ENCODE measurements at regions not wholly inside any gene's neighbourhood (a gene's known extent, or its start where the extent isn't known, plus 50 kb on each side); places are given as distances from the start of the nearest gene placed in this dataset.

DNA sequence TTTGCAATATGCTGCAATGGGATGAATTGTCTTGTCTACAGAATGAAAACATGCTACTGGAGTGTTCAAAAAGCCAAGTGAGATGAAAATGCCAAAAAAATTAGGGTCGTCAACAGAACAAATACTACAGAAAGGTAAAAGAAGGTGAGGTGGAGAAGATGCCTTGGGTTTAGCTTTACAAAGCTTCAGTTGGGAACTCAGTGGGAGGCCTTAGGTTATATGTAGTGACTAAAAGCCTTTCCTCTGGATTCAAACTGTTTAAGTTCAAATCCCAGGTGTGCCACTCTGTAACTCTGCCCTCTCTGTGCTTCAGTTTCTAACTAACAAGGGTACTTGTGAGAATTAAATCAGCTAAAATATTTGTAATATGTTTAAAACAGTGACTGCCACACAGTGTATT is 84.9 kb upstream of the PDE3A start:
- Histone ChIP-seq H3K4me3 (ENCODE audit: low read depth in 2 of 2, low read length in 2 of 2) (no peak overlapping the region), H3K36me3 (ENCODE audit: control insufficient read depth, insufficient read depth, low read length) (no peaks in the 10 kb centered on the region), H3K9me3 (ENCODE audit: control insufficient read depth, insufficient read depth, low read depth, low read length) (no peaks in the 10 kb centered on the region), H3K4me1 (ENCODE audit: control insufficient read depth, insufficient read depth, low read length) (no peaks in the 10 kb centered on the region), H3K27ac (ENCODE audit: low read length) (no peak overlapping the region), H3K27me3 (ENCODE audit: control insufficient read depth, insufficient read depth, low read length) (no peaks in the 10 kb centered on the region)
- BruUV-seq (replicated peaks), result no TSS peak
- no peak for DNase-seq (ENCODE audit: low read depth, low spot score)
- in situ Hi-C loops (cut with HindIII; ENCODE audit: low pct_unique_long_range_greater_than_20kb, low sequenced_read_pairs), result no loop called here
- POLR2A ChIA-PET, result no interaction called here
- TF ChIP-seq, protein P1, sequence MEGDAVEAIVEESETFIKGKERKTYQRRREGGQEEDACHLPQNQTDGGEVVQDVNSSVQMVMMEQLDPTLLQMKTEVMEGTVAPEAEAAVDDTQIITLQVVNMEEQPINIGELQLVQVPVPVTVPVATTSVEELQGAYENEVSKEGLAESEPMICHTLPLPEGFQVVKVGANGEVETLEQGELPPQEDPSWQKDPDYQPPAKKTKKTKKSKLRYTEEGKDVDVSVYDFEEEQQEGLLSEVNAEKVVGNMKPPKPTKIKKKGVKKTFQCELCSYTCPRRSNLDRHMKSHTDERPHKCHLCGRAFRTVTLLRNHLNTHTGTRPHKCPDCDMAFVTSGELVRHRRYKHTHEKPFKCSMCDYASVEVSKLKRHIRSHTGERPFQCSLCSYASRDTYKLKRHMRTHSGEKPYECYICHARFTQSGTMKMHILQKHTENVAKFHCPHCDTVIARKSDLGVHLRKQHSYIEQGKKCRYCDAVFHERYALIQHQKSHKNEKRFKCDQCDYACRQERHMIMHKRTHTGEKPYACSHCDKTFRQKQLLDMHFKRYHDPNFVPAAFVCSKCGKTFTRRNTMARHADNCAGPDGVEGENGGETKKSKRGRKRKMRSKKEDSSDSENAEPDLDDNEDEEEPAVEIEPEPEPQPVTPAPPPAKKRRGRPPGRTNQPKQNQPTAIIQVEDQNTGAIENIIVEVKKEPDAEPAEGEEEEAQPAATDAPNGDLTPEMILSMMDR (IDR thresholded peaks at IDR 0.05), result no peak
- no peak for TF ChIP-seq SIN3A (IDR thresholded peaks at IDR 0.05; ENCODE audit: borderline replicate concordance, insufficient read depth, low read depth, low read length)
- TF ChIP-seq POLR2AphosphoS5 (IDR thresholded peaks at IDR 0.05; ENCODE audit: low read depth, low read length), result no peak
- TF ChIP-seq TCF7L2 (IDR thresholded peaks at IDR 0.05; ENCODE audit: low read depth, low read length), result no peak
- TF ChIP-seq, protein P2, sequence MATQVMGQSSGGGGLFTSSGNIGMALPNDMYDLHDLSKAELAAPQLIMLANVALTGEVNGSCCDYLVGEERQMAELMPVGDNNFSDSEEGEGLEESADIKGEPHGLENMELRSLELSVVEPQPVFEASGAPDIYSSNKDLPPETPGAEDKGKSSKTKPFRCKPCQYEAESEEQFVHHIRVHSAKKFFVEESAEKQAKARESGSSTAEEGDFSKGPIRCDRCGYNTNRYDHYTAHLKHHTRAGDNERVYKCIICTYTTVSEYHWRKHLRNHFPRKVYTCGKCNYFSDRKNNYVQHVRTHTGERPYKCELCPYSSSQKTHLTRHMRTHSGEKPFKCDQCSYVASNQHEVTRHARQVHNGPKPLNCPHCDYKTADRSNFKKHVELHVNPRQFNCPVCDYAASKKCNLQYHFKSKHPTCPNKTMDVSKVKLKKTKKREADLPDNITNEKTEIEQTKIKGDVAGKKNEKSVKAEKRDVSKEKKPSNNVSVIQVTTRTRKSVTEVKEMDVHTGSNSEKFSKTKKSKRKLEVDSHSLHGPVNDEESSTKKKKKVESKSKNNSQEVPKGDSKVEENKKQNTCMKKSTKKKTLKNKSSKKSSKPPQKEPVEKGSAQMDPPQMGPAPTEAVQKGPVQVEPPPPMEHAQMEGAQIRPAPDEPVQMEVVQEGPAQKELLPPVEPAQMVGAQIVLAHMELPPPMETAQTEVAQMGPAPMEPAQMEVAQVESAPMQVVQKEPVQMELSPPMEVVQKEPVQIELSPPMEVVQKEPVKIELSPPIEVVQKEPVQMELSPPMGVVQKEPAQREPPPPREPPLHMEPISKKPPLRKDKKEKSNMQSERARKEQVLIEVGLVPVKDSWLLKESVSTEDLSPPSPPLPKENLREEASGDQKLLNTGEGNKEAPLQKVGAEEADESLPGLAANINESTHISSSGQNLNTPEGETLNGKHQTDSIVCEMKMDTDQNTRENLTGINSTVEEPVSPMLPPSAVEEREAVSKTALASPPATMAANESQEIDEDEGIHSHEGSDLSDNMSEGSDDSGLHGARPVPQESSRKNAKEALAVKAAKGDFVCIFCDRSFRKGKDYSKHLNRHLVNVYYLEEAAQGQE (IDR thresholded peaks at IDR 0.05; ENCODE audit: insufficient read depth in 1 of 2, low read depth in 2 of 2, low read length in 1 of 2), result no peak
- no peak for ATAC-seq
- intact Hi-C loops (cut with micrococcal nuclease; ENCODE audit: unreplicated experiment), result no loop called here
- CTCF ChIA-PET, result no interaction called here

DNA sequence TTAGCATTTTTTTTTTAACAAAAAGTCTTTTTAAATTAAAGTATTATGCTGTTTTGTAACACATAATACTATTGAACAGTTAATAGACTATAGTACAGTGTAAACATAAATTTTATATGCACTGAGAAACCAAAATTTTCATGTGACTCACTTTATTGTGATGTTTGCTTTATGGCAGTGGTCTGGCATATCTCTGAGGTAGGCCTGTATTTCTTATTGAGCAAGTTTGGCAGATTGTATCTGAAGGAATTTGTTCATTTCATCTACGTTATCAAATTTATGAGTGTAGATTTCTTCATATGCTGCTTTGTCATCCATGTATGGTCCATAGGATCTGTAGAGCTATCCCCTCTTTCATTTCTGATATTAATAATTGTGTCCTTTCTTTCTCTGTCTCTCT is 78.8 kb upstream of the PDE3A start:
- no TSS peak for BruUV-seq (replicated peaks)
- H3K9me3 ChIP-seq (ENCODE audit: control insufficient read depth, insufficient read depth, low read depth, low read length), result no peaks in the 10 kb centered on the region
- intact Hi-C loops (cut with micrococcal nuclease; ENCODE audit: unreplicated experiment) (no loop called here), in situ Hi-C loops (cut with HindIII; ENCODE audit: low pct_unique_long_range_greater_than_20kb, low sequenced_read_pairs) (no loop called here)
- no peaks in the 10 kb centered on the region for H3K36me3 ChIP-seq (ENCODE audit: control insufficient read depth, insufficient read depth, low read length)
- TF ChIP-seq SIN3A (IDR thresholded peaks at IDR 0.05; ENCODE audit: borderline replicate concordance, insufficient read depth, low read depth, low read length) (no peak), TCF7L2 (IDR thresholded peaks at IDR 0.05; ENCODE audit: low read depth, low read length) (no peak), POLR2AphosphoS5 (IDR thresholded peaks at IDR 0.05; ENCODE audit: low read depth, low read length) (no peak)
- TF ChIP-seq, protein P1 (IDR thresholded peaks at IDR 0.05), result no peak
- TF ChIP-seq, protein P2 (IDR thresholded peaks at IDR 0.05; ENCODE audit: insufficient read depth in 1 of 2, low read depth in 2 of 2, low read length in 1 of 2), result no peak
- DNase-seq (ENCODE audit: low read depth, low spot score) (no peak), ATAC-seq (no peak)
- ChIA-PET CTCF (no interaction called here), POLR2A (no interaction called here)
- H3K4me1 ChIP-seq (ENCODE audit: control insufficient read depth, insufficient read depth, low read length), result no peaks in the 10 kb centered on the region
- no peak overlapping the region for H3K27ac ChIP-seq (ENCODE audit: low read length)
- H3K27me3 ChIP-seq (ENCODE audit: control insufficient read depth, insufficient read depth, low read length), result no peaks in the 10 kb centered on the region
- H3K4me3 ChIP-seq (ENCODE audit: low read depth in 2 of 2, low read length in 2 of 2), result no peak overlapping the region
